HEK293 (cell line): ENCODE measurements at regions not wholly inside any gene's neighbourhood (a gene's known extent, or its start where the extent isn't known, plus 50 kb on each side); places are given as distances from the start of the nearest gene placed in this dataset.

ENCODE experiments used
- CTCF ChIA-PET: fragments of 350-600 bp; formaldehyde crosslinking; extraction: SDS; loops from one replicate; lab custom pipeline; 2021; ENCODE audit warnings: antibody characterized with exemption; lab: Yijun Ruan, JAX
- POLR2A ChIA-PET: fragments of 300-600 bp; formaldehyde crosslinking; extraction: SDS; loops from one replicate; lab custom pipeline; 2020; ENCODE audit warnings: antibody characterized with exemption, inconsistent platforms; lab: Yijun Ruan, JAX
- H3K27ac ChIP-seq: fragments of 200-500 bp; sonication (Bioruptor generic); 2 replicates; pipeline ENCODE4 v1.5.1; 2014; ENCODE audit warnings: low read depth, low read length, control low read depth, inconsistent platforms; ENCODE audit errors: extremely low read depth
- H3K36me3 ChIP-seq, 2 experiments: fragments of 200-500 bp in 1 of 2; sonication (Bioruptor generic) in 1 of 2; 1 replicate in 1 of 2; 2 replicates in 1 of 2; pipeline ENCODE4 v1.5.1; 2014 to 2017; ENCODE audit warnings: inconsistent platforms in 2 of 2, low read length in 2 of 2; ENCODE audit not compliant: control insufficient read depth in 2 of 2, insufficient read depth in 1 of 2
- H3K4me1 ChIP-seq: fragments of 200-500 bp; sonication (Bioruptor generic); 2 replicates; pipeline ENCODE4 v1.5.1; 2014; ENCODE audit warnings: mild to moderate bottlenecking, low read length, inconsistent platforms; ENCODE audit not compliant: control insufficient read depth, insufficient read depth
- H3K4me3 ChIP-seq: 2 replicates; pipeline ENCODE4 v1.5.1; 2011; ENCODE audit warnings: low read depth, mild to moderate bottlenecking, control low read depth, low read length, moderate library complexity
- H3K9me3 ChIP-seq: fragments of 200-500 bp; sonication (Bioruptor generic); 2 replicates; pipeline ENCODE4 v1.5.1; 2014; ENCODE audit warnings: low read depth, low read length, inconsistent platforms; ENCODE audit not compliant: control insufficient read depth, insufficient read depth
- BCL11B ChIP-seq: fragments of 450-650 bp; formaldehyde crosslinking; IDR thresholded peaks from 2 replicates; pipeline ENCODE4 v1.5.1; 2016; ENCODE audit warnings: low read depth, missing biosample characterization, missing genetic modification characterization
- GLI2 ChIP-seq: fragments of 450-650 bp; formaldehyde crosslinking; IDR thresholded peaks from 2 replicates; pipeline ENCODE4; 2017; ENCODE audit warnings: missing biosample characterization, missing genetic modification characterization, low read depth, borderline replicate concordance
- HOXD13 ChIP-seq: sonication (generic); formaldehyde crosslinking; IDR thresholded peaks from 2 replicates; pipeline ENCODE4 v1.8.0; 2022; ENCODE audit warnings: missing genetic modification reagents, borderline replicate concordance
- IKZF3 ChIP-seq: fragments of 450-650 bp; IDR thresholded peaks from 2 replicates; pipeline ENCODE4 v1.5.0; 2018; ENCODE audit warnings: missing biosample characterization, mild to moderate bottlenecking, missing genetic modification characterization, moderate library complexity
- MZF1 ChIP-seq: fragments of 450-650 bp; formaldehyde crosslinking; IDR thresholded peaks from 2 replicates; pipeline ENCODE4 v1.5.1; 2017; ENCODE audit warnings: missing biosample characterization, missing genetic modification characterization, borderline replicate concordance
- OSR2 ChIP-seq: fragments of 450-650 bp; formaldehyde crosslinking; IDR thresholded peaks from 2 replicates; pipeline ENCODE4 v1.5.1; 2016; ENCODE audit warnings: missing biosample characterization, missing genetic modification characterization
- SETDB1 ChIP-seq: IDR thresholded peaks from one replicate; pipeline ENCODE4 v1.6.1; 2017; ENCODE audit warnings: mild to moderate bottlenecking, low read length, moderate library complexity, mixed read lengths; ENCODE audit not compliant: insufficient read length
- ZBTB21 ChIP-seq: fragments of 450-650 bp; formaldehyde crosslinking; IDR thresholded peaks from 2 replicates; pipeline ENCODE4 v1.5.1; 2017; ENCODE audit warnings: missing biosample characterization, missing genetic modification characterization
- ZBTB7A ChIP-seq: fragments of 450-650 bp; formaldehyde crosslinking; IDR thresholded peaks from 2 replicates; pipeline ENCODE4 v1.5.1; 2016; ENCODE audit warnings: low read depth, missing biosample characterization, missing genetic modification characterization
- ZFP69B ChIP-seq: fragments of 450-650 bp; formaldehyde crosslinking; IDR thresholded peaks from 2 replicates; pipeline ENCODE4 v1.5.1; 2016; ENCODE audit warnings: missing biosample characterization, missing genetic modification characterization
- ZNF148 ChIP-seq: fragments of 450-650 bp; formaldehyde crosslinking; IDR thresholded peaks from 2 replicates; pipeline ENCODE4 v1.5.0; 2017; ENCODE audit warnings: missing biosample characterization, missing genetic modification characterization, borderline replicate concordance
- ZNF184 ChIP-seq: fragments of 450-650 bp; IDR thresholded peaks from 2 replicates; pipeline ENCODE4 v1.5.1; 2018; ENCODE audit warnings: missing biosample characterization, mild to moderate bottlenecking, missing genetic modification characterization
- ZNF280D ChIP-seq: fragments of 450-650 bp; formaldehyde crosslinking; IDR thresholded peaks from 2 replicates; pipeline ENCODE4 v1.5.1; 2016; ENCODE audit warnings: missing biosample characterization, missing genetic modification characterization
- ZNF350 ChIP-seq: fragments of 450-650 bp; formaldehyde crosslinking; IDR thresholded peaks from 2 replicates; pipeline ENCODE4 v1.5.0; 2017; ENCODE audit warnings: missing biosample characterization, mild to moderate bottlenecking, missing genetic modification characterization
- ZNF416 ChIP-seq: fragments of 450-650 bp; formaldehyde crosslinking; IDR thresholded peaks from 2 replicates; pipeline ENCODE4 v1.5.1; 2016; ENCODE audit warnings: missing biosample characterization, missing genetic modification characterization
- ZNF555 ChIP-seq: fragments of 450-650 bp; formaldehyde crosslinking; conservative IDR thresholded peaks from 2 replicates; pipeline ENCODE4 v1.5.1; 2017; ENCODE audit warnings: missing biosample characterization, mild to moderate bottlenecking, missing genetic modification characterization, inconsistent platforms
- ZNF692 ChIP-seq: fragments of 450-650 bp; formaldehyde crosslinking; IDR thresholded peaks from 2 replicates; pipeline ENCODE4 v1.5.1; 2016; ENCODE audit warnings: missing biosample characterization, missing genetic modification characterization
- ZNF701 ChIP-seq: fragments of 450-650 bp; formaldehyde crosslinking; IDR thresholded peaks from 2 replicates; pipeline ENCODE4 v1.5.1; 2016; ENCODE audit warnings: missing biosample characterization, missing genetic modification characterization
- ZNF704 ChIP-seq: fragments of 450-650 bp; formaldehyde crosslinking; IDR thresholded peaks from 2 replicates; pipeline ENCODE4 v1.5.1; 2016; ENCODE audit warnings: missing biosample characterization, missing genetic modification characterization
- ZNF843 ChIP-seq: fragments of 450-650 bp; formaldehyde crosslinking; IDR thresholded peaks from 2 replicates; pipeline ENCODE4 v1.5.1; 2016; ENCODE audit warnings: missing biosample characterization, missing genetic modification characterization

GRCh38 chr6:76702187-76702586, 629.7 kb upstream of the IMPG1 start:
- no peak overlapping the region for H3K27ac ChIP-seq
- no peaks in the 10 kb centered on the region for H3K4me1 ChIP-seq
- POLR2A ChIA-PET, result no interaction called here
- H3K36me3 ChIP-seq, result no peaks in the 10 kb centered on the region
- TF ChIP-seq ZNF184 (tag by site-specific recombination) (no peak), ZNF350 (tag by site-specific recombination) (no peak), ZNF704 (tag by site-specific recombination) (no peak), BCL11B (no peak), ZNF692 (tag by site-specific recombination) (no peak), GLI2 (tag by site-specific recombination) (no peak), ZNF416 (tag by site-specific recombination) (no peak), ZBTB21 (no peak), ZNF555 (no peak), ZBTB7A (no peak), OSR2 (tag by site-specific recombination) (no peak), ZNF148 (tag by site-specific recombination) (no peak), ZNF701 (tag by site-specific recombination) (no peak), SETDB1 (no peak), IKZF3 (tag by site-specific recombination) (no peak), ZFP69B (tag by site-specific recombination) (no peak), MZF1 (tag by site-specific recombination) (no peak)
- TF ChIP-seq, all 188 proteins: peak for 0
- Histone ChIP-seq H3K9me3 (no peaks in the 10 kb centered on the region), H3K4me3 (no peak overlapping the region)
- CTCF ChIA-PET, result interaction anchor here (1.0 kb wide), 1 partner anchor 21 kb away, joined by 7 read pairs; no protein-coding TSS in a partner anchor

GRCh38 chr6:76701610-76702009, 629.1 kb upstream of the IMPG1 start:
- no peaks in the 10 kb centered on the region for H3K9me3 ChIP-seq
- no peaks in the 10 kb centered on the region for H3K36me3 ChIP-seq
- ChIA-PET POLR2A (no interaction called here), CTCF (interaction anchor here (1.0 kb wide), 1 partner anchor 20 kb away, joined by 7 read pairs; no protein-coding TSS in a partner anchor)
- no peak overlapping the region for H3K4me3 ChIP-seq
- H3K27ac ChIP-seq, result no peak overlapping the region
- no peaks in the 10 kb centered on the region for H3K4me1 ChIP-seq
- no peak for TF ChIP-seq ZNF843
- TF ChIP-seq HOXD13 (CRISPR knock-in tag), result no peak
- TF ChIP-seq ZNF280D (tag by site-specific recombination), result no peak
